K562 (cell line): ENCODE measurements at regions not wholly inside any gene's neighbourhood (a gene's known extent, or its start where the extent isn't known, plus 50 kb on each side); places are given as distances from the start of the nearest gene placed in this dataset.

Experiments
- ATAC-seq: fragments of 200-7000 bp; cut with Tn5 transposase; 3 replicates; pipeline ENCODE4 v1.9.1; 2020; ENCODE audit warnings: moderate library complexity
- BruUV-seq: library from RNA; stranded (reverse); fragments of 400-500 nt; replicated peaks from 2 replicates; lab custom pipeline; 2021; lab: Mats Ljungman, UMichigan
- CTCF ChIA-PET: fragments of 300-600 bp; formaldehyde crosslinking; extraction: SDS; loops from one replicate; lab custom pipeline; 2021; ENCODE audit warnings: low intra/inter-chr PET ratio; lab: Yijun Ruan, JAX
- POLR2A ChIA-PET: fragments of 300-600, 350-650 bp; sonication (Branson Sonifier 250); formaldehyde crosslinking; extraction: SDS; loops from one replicate; lab custom pipeline; 2021; ENCODE audit warnings: antibody characterized with exemption, inconsistent platforms; lab: Yijun Ruan, JAX
- DNase-seq, 4 experiments: peaks; one replicate each; pipeline versions ENCODE4 v3.0.0 to v3.0.0-alpha.2; 2011 to 2018; ENCODE audit warnings: low spot score in 3 of 4, mixed read lengths in 3 of 4; ENCODE audit errors: extremely low read depth in 1 of 4
- FAIRE-seq: peaks from 2 replicates; lab custom pipeline; 2011; peaks lifted over from hg19 to GRCh38; lab: Jason Lieb, UNC
- H2AFZ ChIP-seq: 2 replicates; pipeline ENCODE4 v1.6.0; 2011; ENCODE audit warnings: low read depth, low read length, control low read depth, inconsistent platforms
- H3K27ac ChIP-seq: fragments of 200-600 bp; 3 replicates; pipeline ENCODE4 v1.8.0; 2011; ENCODE audit warnings: low read depth, mild to moderate bottlenecking, control low read depth, inconsistent platforms, low read length, moderate library complexity, mixed read lengths; ENCODE audit errors: extremely low read depth
- H3K27me3 ChIP-seq, 2 experiments: fragments of 300-600 bp in 1 of 2; 2 replicates in 1 of 2; 3 replicates in 1 of 2; pipeline versions ENCODE4 v1.6.0 to v1.8.0; 2011; ENCODE audit warnings: inconsistent platforms in 2 of 2, low read length in 2 of 2, mild to moderate bottlenecking in 1 of 2, mixed read lengths in 1 of 2, moderate library complexity in 1 of 2; ENCODE audit not compliant: control insufficient read depth in 2 of 2, insufficient read depth in 2 of 2
- H3K36me3 ChIP-seq: fragments of 300-600 bp; 3 replicates; pipeline ENCODE4 v1.8.0; 2011; ENCODE audit warnings: mild to moderate bottlenecking, low read length, inconsistent platforms; ENCODE audit not compliant: control insufficient read depth, insufficient read depth
- H3K4me1 ChIP-seq, 2 experiments: fragments of 200-600 bp in 1 of 2; replicated peaks in 1 of 2; 2 replicates in 1 of 2; 3 replicates in 1 of 2; pipeline versions ENCODE4 v1.5.1 to v1.8.0; 2011; ENCODE audit warnings: inconsistent platforms in 2 of 2, low read length in 2 of 2, mild to moderate bottlenecking in 1 of 2, mixed read lengths in 1 of 2, moderate library complexity in 1 of 2; ENCODE audit not compliant: control insufficient read depth in 2 of 2, insufficient read depth in 2 of 2
- H3K4me2 ChIP-seq: 2 replicates; pipeline ENCODE4 v1.6.1; 2011; ENCODE audit warnings: low read length, control low read depth, inconsistent platforms, mixed read lengths; ENCODE audit not compliant: insufficient read depth
- H3K4me3 ChIP-seq: fragments of 200-600 bp; sonication (generic), shearing (Covaris generic); 2 replicates; pipeline ENCODE4 v1.5.1; 2016; ENCODE audit warnings: control low read depth, inconsistent platforms
- H3K79me2 ChIP-seq: fragments of 200-600 bp; 3 replicates; pipeline ENCODE4 v1.8.0; 2011; ENCODE audit warnings: low read length, inconsistent platforms; ENCODE audit not compliant: control insufficient read depth, insufficient read depth
- H3K9ac ChIP-seq, 2 experiments: 2 replicates each; pipeline versions ENCODE4 v1.6.0 to v1.6.1; 2011; ENCODE audit warnings: low read depth in 2 of 2, low read length in 2 of 2, control low read depth in 1 of 2, inconsistent platforms in 1 of 2, mild to moderate bottlenecking in 1 of 2, mixed read lengths in 1 of 2; ENCODE audit not compliant: insufficient read depth in 1 of 2
- H3K9me1 ChIP-seq: one replicate; pipeline ENCODE4 v1.6.0; 2011; ENCODE audit warnings: inconsistent platforms, mild to moderate bottlenecking, low read length, moderate library complexity; ENCODE audit not compliant: control insufficient read depth, insufficient read depth
- H3K9me3 ChIP-seq: replicated peaks from 2 replicates; pipeline ENCODE4 v1.5.1; 2011; ENCODE audit warnings: low read depth, low read length, inconsistent platforms; ENCODE audit not compliant: control insufficient read depth, insufficient read depth
- H4K20me1 ChIP-seq: replicated peaks from 2 replicates; pipeline ENCODE4 v1.6.1; 2011; ENCODE audit warnings: low read length, inconsistent platforms, mixed read lengths; ENCODE audit not compliant: control insufficient read depth, insufficient read depth
- BACH1 ChIP-seq: fragments of 200-800 bp; sonication (Bioruptor generic); IDR thresholded peaks from 2 replicates; pipeline ENCODE4 v1.6.1; 2016; ENCODE audit warnings: missing genetic modification characterization, missing compliant biosample characterization
- DDX20 ChIP-seq: fragments of 450-650 bp; IDR thresholded peaks from 2 replicates; pipeline ENCODE4 v1.6.1; 2016; ENCODE audit warnings: missing genetic modification characterization, low read depth, mild to moderate bottlenecking, missing compliant biosample characterization, moderate library complexity
- EWSR1 ChIP-seq: fragments of 450-650 bp; IDR thresholded peaks from 2 replicates; pipeline ENCODE4 v1.6.1; 2018; ENCODE audit warnings: borderline replicate concordance, mild to moderate bottlenecking, low read depth, moderate library complexity; ENCODE audit not compliant: partially characterized antibody
- HDAC8 ChIP-seq: fragments of 450-650 bp; IDR thresholded peaks from 2 replicates; pipeline ENCODE4 v1.6.1; 2016; ENCODE audit warnings: mild to moderate bottlenecking, missing genetic modification characterization, moderate library complexity, missing compliant biosample characterization
- ILK ChIP-seq: fragments of 450-650 bp; IDR thresholded peaks from 2 replicates; pipeline ENCODE4 v1.6.1; 2016; ENCODE audit warnings: missing genetic modification characterization, low read depth, mild to moderate bottlenecking, missing compliant biosample characterization, moderate library complexity, borderline replicate concordance
- JUND ChIP-seq, 2 experiments: IDR thresholded peaks; 2 replicates in 1 of 2; 3 replicates in 1 of 2; pipeline ENCODE4 v1.6.1; 2011; ENCODE audit warnings: borderline replicate concordance in 2 of 2, low read depth in 2 of 2, low read length in 2 of 2, improper control_type of control experiment in 1 of 2, missing biosample characterization in 1 of 2, missing genetic modification characterization in 1 of 2, missing genetic modification reagents in 1 of 2
- KLF10 ChIP-seq: fragments of 250-450 bp; sonication (Bioruptor Pico); IDR thresholded peaks from 2 replicates; pipeline ENCODE4 v1.6.1; 2021; ENCODE audit warnings: matching md5 sums
- MAFG ChIP-seq: fragments of 450-650 bp; conservative IDR thresholded peaks from 2 replicates; pipeline ENCODE4 v1.6.1; 2016; ENCODE audit warnings: missing genetic modification characterization, missing compliant biosample characterization
- MYC ChIP-seq, 2 experiments: fragments of 250-450 bp in 1 of 2; sonication (Bioruptor Pico) in 1 of 2; IDR thresholded peaks; 2 replicates each; pipeline versions ENCODE4 v1.5.1 to v1.6.1; 2012 to 2021; ENCODE audit warnings: low read depth in 2 of 2, borderline replicate concordance in 1 of 2, improper control_type of control experiment in 1 of 2, low read length in 1 of 2, mild to moderate bottlenecking in 1 of 2, moderate library complexity in 1 of 2
- NFE2L1 ChIP-seq: fragments of 450-650 bp; IDR thresholded peaks from 2 replicates; pipeline ENCODE4 v1.6.1; 2016; ENCODE audit warnings: missing genetic modification characterization, low read depth, mild to moderate bottlenecking, missing compliant biosample characterization, moderate library complexity, borderline replicate concordance
- NONO ChIP-seq, 2 experiments: fragments of 200-400 bp in 1 of 2; fragments of 450-650 bp in 1 of 2; formaldehyde crosslinking in 1 of 2; IDR thresholded peaks; 2 replicates each; pipeline ENCODE4 v1.6.1; 2017; ENCODE audit warnings: low read depth in 2 of 2, mild to moderate bottlenecking in 2 of 2, moderate library complexity in 2 of 2, low read length in 1 of 2
- POLR2A ChIP-seq: fragments of 450-650 bp; conservative IDR thresholded peaks from 2 replicates; pipeline ENCODE4 v1.6.1; 2016
- PTRF ChIP-seq: fragments of 450-650 bp; IDR thresholded peaks from 2 replicates; pipeline ENCODE4 v1.6.1; 2016; ENCODE audit warnings: mild to moderate bottlenecking, missing genetic modification characterization, missing compliant biosample characterization
- SAP30 ChIP-seq: fragments of 200-600 bp; sonication (generic); IDR thresholded peaks from 2 replicates; pipeline ENCODE4 v1.6.1; 2012; ENCODE audit warnings: borderline replicate concordance, low read depth, mild to moderate bottlenecking, moderate library complexity, low read length, control low read depth, inconsistent platforms; ENCODE audit not compliant: insufficient read depth, poor library complexity, severe bottlenecking
- STAG1 ChIP-seq: sonication (generic); formaldehyde crosslinking; IDR thresholded peaks from 2 replicates; pipeline ENCODE4 v1.5.0; 2020; ENCODE audit warnings: missing genetic modification reagents, borderline replicate concordance
- WGBS: fragments of 100-300 bp; shearing (Covaris generic); methylation state at CpG from one replicate; pipeline ENCODE4 v1.1.6; 2016; ENCODE audit warnings: low coverage, mixed read lengths; ENCODE audit not compliant: insufficient coverage; ENCODE audit errors: missing lambda C conversion rate; 5-methylcytosine and 5-hydroxymethylcytosine counted together
- in situ Hi-C: fragments of 300-500 bp; cut with MboI; formaldehyde crosslinking; loops from 4 replicates; pipeline ENCODE4 v1.15.0; 2018; ENCODE audit warnings: inconsistent platforms, mixed read lengths
- intact Hi-C: fragments of 100-400 bp; cut with micrococcal nuclease; formaldehyde crosslinking; loops from 2 replicates; pipeline ENCODE4 v1.14.2; 2022
- TF ChIP-seq, protein P1 (sequence below), 2 experiments: fragments of 450-650 bp; IDR thresholded peaks; 2 replicates each; pipeline ENCODE4 v1.6.1; 2018; ENCODE audit warnings: mild to moderate bottlenecking in 2 of 2, low read depth in 1 of 2; ENCODE audit not compliant: partially characterized antibody in 2 of 2

DNA sequence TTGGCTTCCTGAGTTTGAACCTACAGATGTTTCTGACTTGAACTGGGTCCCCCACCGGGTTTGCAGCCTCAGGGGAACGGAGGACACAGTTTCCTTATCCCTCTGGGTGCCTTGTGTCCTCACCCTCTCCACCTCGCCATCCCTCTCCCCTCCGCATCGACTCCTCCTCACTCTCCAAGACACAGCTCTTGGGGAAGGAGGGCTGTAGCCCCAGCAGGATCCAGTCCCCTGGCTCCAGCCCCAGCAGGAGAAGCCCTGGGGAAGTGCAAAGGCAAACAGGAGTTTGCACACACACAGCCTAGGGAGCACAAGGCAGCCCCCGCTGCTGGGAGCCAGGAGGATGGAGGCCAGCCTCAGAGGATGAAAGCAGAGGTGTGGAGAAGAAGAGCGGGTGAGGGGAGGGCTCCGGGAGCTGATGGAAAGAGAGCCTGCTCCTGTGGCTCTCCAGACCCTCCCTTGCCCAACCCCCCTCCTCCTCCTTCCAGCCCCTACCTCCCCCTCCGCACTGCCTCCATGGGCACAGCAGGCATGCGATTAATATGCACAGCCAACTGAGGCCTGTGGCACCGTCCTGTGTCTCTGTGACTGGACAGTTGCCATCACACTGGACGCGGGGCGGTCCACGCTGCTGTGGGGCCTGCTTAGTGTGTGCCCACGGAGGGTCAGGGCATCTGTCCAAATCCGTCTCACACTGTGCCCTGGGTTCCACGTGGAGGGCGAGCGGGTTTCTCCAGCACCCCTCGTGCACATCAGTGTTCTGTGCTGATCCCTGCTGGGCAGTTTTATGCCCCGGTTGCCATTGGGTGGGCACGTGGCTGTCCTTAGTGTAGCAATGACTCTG, 193.7 kb upstream of the DIO3 start:
- no peak for ATAC-seq
- Histone ChIP-seq H2AFZ (no peak overlapping the region), H3K9me3 (no peaks in the 10 kb centered on the region), H3K4me3 (no peak overlapping the region), H3K9ac (no peak overlapping the region), H3K4me1 (peaks cover 0 to 11% of the 10 kb centered on the region in 2 experiments; a peak in 1 of 5 replicates), H3K4me2 (no peak overlapping the region), H4K20me1 (no peaks in the 10 kb centered on the region), H3K79me2 (no peaks in the 10 kb centered on the region), H3K9me1 (no peaks in the 10 kb centered on the region), H3K36me3 (no peaks in the 10 kb centered on the region), H3K27me3 (peaks cover 11 to 77% of the 10 kb centered on the region in 2 experiments), H3K27ac (no peak overlapping the region)
- CTCF ChIA-PET, result no interaction called here
- no peak for FAIRE-seq
- no peak for DNase-seq
- 2% methylated on average over 18 of the region's 23 CpGs for WGBS
- in situ Hi-C loops, result no loop called here
- intact Hi-C loops, result no loop called here
- TF ChIP-seq EWSR1 (no peak), POLR2A (no peak), NONO (IDR thresholded peaks at IDR 0.05; ENCODE audit: low read depth in 2 of 2, low read length in 1 of 2) (no peak), BACH1 (no peak), SAP30 (no peak), MAFG (tag) (no peak), HDAC8 (tag) (no peak), ILK (no peak), NFE2L1 (tag) (no peak), KLF10 (CRISPR knock-in tag) (no peak), MYC (IDR thresholded peaks at IDR 0.05; ENCODE audit: low read depth, low read length) (no peak), MYC (CRISPR knock-in tag; IDR thresholded peaks at IDR 0.05; ENCODE audit: borderline replicate concordance, low read depth) (no peak), DDX20 (tag) (no peak), JUND (IDR thresholded peaks at IDR 0.05; ENCODE audit: borderline replicate concordance, low read depth, low read length) (no peak), JUND (tag; IDR thresholded peaks at IDR 0.05; ENCODE audit: borderline replicate concordance, low read depth, low read length) (no peak), STAG1 (CRISPR knock-in tag) (no peak), PTRF (no peak)
- TF ChIP-seq, protein P1, sequence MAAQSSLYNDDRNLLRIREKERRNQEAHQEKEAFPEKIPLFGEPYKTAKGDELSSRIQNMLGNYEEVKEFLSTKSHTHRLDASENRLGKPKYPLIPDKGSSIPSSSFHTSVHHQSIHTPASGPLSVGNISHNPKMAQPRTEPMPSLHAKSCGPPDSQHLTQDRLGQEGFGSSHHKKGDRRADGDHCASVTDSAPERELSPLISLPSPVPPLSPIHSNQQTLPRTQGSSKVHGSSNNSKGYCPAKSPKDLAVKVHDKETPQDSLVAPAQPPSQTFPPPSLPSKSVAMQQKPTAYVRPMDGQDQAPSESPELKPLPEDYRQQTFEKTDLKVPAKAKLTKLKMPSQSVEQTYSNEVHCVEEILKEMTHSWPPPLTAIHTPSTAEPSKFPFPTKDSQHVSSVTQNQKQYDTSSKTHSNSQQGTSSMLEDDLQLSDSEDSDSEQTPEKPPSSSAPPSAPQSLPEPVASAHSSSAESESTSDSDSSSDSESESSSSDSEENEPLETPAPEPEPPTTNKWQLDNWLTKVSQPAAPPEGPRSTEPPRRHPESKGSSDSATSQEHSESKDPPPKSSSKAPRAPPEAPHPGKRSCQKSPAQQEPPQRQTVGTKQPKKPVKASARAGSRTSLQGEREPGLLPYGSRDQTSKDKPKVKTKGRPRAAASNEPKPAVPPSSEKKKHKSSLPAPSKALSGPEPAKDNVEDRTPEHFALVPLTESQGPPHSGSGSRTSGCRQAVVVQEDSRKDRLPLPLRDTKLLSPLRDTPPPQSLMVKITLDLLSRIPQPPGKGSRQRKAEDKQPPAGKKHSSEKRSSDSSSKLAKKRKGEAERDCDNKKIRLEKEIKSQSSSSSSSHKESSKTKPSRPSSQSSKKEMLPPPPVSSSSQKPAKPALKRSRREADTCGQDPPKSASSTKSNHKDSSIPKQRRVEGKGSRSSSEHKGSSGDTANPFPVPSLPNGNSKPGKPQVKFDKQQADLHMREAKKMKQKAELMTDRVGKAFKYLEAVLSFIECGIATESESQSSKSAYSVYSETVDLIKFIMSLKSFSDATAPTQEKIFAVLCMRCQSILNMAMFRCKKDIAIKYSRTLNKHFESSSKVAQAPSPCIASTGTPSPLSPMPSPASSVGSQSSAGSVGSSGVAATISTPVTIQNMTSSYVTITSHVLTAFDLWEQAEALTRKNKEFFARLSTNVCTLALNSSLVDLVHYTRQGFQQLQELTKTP (IDR thresholded peaks at IDR 0.05; ENCODE audit: low read depth in 1 of 2, partially characterized antibody in 2 of 2), result no peak
- POLR2A ChIA-PET, result no interaction called here
- no TSS peak for BruUV-seq
